CD8-positive, alpha-beta memory T cell (primary cell): ENCODE measurements at regions not wholly inside any gene's neighbourhood (a gene's known extent, or its start where the extent isn't known, plus 50 kb on each side); places are given as distances from the start of the nearest gene placed in this dataset.

Source experiments
- CTCF ChIA-PET: fragments of 350-600 bp; sonication (Branson Sonifier 250); formaldehyde crosslinking; loops from one replicate; lab custom pipeline; 2021; ENCODE audit warnings: antibody characterized with exemption; lab: Charles Lee
- POLR2A ChIA-PET: fragments of 350-600 bp; sonication (Branson Sonifier 250); formaldehyde crosslinking; loops from one replicate; lab custom pipeline; 2021; ENCODE audit warnings: antibody characterized with exemption; lab: Charles Lee
- DNase-seq, 5 donors: peaks; one replicate each; pipeline versions ENCODE4 v3.0.0 to v3.0.0-alpha.2; 2020 to 2022; ENCODE audit warnings: mixed read lengths in 1 of 5
- H3K27ac ChIP-seq: one replicate; pipeline ENCODE4 v1.7.0; 2013; ENCODE audit warnings: low read depth, mild to moderate bottlenecking, low read length, moderate library complexity
- H3K27me3 ChIP-seq: 2 replicates; pipeline ENCODE4 v1.7.0; 2013; ENCODE audit warnings: low read length, mild to moderate bottlenecking; ENCODE audit not compliant: insufficient read depth, poor library complexity, severe bottlenecking
- H3K36me3 ChIP-seq: 2 replicates; pipeline ENCODE4 v1.7.0; 2013; ENCODE audit warnings: mild to moderate bottlenecking, low read length, moderate library complexity; ENCODE audit not compliant: insufficient read depth
- H3K4me1 ChIP-seq: 2 replicates; pipeline ENCODE4 v1.7.0; 2013; ENCODE audit warnings: mild to moderate bottlenecking, low read length, moderate library complexity; ENCODE audit not compliant: insufficient read depth
- H3K4me3 ChIP-seq: 2 replicates; pipeline ENCODE4 v1.7.0; 2013; ENCODE audit warnings: mild to moderate bottlenecking, low read length
- H3K9me3 ChIP-seq: 2 replicates; pipeline ENCODE4 v1.7.0; 2013; ENCODE audit warnings: mild to moderate bottlenecking, low read length
- H3K27ac Mint-ChIP-seq, 8 donors: one replicate each; pipeline ENCODE4 v1.8.0; 2020 to 2021; ENCODE audit warnings: mixed read lengths in 8 of 8, mild to moderate bottlenecking in 6 of 8, inconsistent platforms in 3 of 8, moderate library complexity in 3 of 8
- H3K27me3 Mint-ChIP-seq, 2 donors: one replicate each; pipeline ENCODE4 v1.8.0; 2020 to 2021; ENCODE audit warnings: mixed read lengths in 2 of 2, mild to moderate bottlenecking in 1 of 2, moderate library complexity in 1 of 2
- H3K36me3 Mint-ChIP-seq, 3 donors: one replicate each; pipeline ENCODE4 v1.8.0; 2020 to 2021; ENCODE audit warnings: mixed read lengths in 3 of 3, inconsistent platforms in 1 of 3, mild to moderate bottlenecking in 1 of 3
- H3K4me1 Mint-ChIP-seq, 3 donors: one replicate each; pipeline ENCODE4 v1.8.0; 2020 to 2021; ENCODE audit warnings: mixed read lengths in 3 of 3, inconsistent platforms in 1 of 3, mild to moderate bottlenecking in 1 of 3
- H3K4me3 Mint-ChIP-seq, 7 donors: one replicate each; pipeline ENCODE4 v1.8.0; 2020 to 2021; ENCODE audit warnings: mixed read lengths in 7 of 7, mild to moderate bottlenecking in 6 of 7, moderate library complexity in 4 of 7, inconsistent platforms in 2 of 7
- H3K9me3 Mint-ChIP-seq, 5 donors: one replicate each; pipeline ENCODE4 v1.8.0; 2020 to 2022; ENCODE audit warnings: mixed read lengths in 5 of 5, mild to moderate bottlenecking in 3 of 5, moderate library complexity in 2 of 5, inconsistent platforms in 1 of 5

DNA sequence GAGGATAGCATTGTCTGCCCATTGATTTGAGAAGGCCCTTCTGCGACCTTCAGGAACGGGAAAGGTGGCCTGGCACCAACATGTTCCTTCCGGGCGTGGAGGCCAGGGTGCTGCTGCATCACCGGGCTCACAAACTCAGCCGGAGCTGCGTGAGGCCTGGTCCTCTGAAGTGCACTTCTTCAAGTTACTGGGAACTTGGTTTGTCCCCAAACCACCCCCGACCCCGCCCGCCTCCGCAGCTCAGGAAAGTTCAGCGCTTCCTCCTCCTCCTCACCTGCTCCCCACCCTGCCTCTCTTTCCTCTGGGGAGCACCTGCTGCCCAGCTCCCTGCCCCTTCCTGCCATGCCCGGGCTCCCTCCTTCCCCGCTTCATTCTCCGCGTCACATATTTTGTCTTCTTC, 116.0 kb upstream of the LRPAP1 start:
- Mint-ChIP-seq H3K36me3 (no peaks in the 10 kb centered on the region), H3K4me1 (no peaks in the 10 kb centered on the region), H3K4me3 (no peak overlapping the region), H3K27me3 (peaks cover 0 to 9% of the 10 kb centered on the region in 2 donors), H3K27ac (peak overlapping the region in 2 of 8 donors; percentile 65 to 84), H3K9me3 (no peaks in the 10 kb centered on the region)
- no peaks in the 10 kb centered on the region for H3K4me1 ChIP-seq
- ChIA-PET POLR2A (no interaction called here), CTCF (no interaction called here)
- H3K9me3 ChIP-seq: no peaks in the 10 kb centered on the region
- H3K27me3 ChIP-seq: no peaks in the 10 kb centered on the region
- H3K4me3 ChIP-seq: no peak overlapping the region
- H3K36me3 ChIP-seq: no peaks in the 10 kb centered on the region
- DNase-seq: no peak
- no peak overlapping the region for H3K27ac ChIP-seq

GRCh38 chr4:3647421-3647820, 115.2 kb upstream of the LRPAP1 start:
- Histone ChIP-seq H3K36me3 (no peaks in the 10 kb centered on the region), H3K27ac (no peak overlapping the region), H3K4me3 (no peak overlapping the region), H3K27me3 (no peaks in the 10 kb centered on the region), H3K9me3 (no peaks in the 10 kb centered on the region), H3K4me1 (no peaks in the 10 kb centered on the region)
- Mint-ChIP-seq H3K36me3 (no peaks in the 10 kb centered on the region), H3K4me1 (no peaks in the 10 kb centered on the region), H3K9me3 (no peaks in the 10 kb centered on the region), H3K27ac (no peak overlapping the region), H3K4me3 (no peak overlapping the region), H3K27me3 (peaks cover 0 to 9% of the 10 kb centered on the region in 2 donors)
- ChIA-PET POLR2A (no interaction called here), CTCF (no interaction called here)
- DNase-seq: no peak

DNA sequence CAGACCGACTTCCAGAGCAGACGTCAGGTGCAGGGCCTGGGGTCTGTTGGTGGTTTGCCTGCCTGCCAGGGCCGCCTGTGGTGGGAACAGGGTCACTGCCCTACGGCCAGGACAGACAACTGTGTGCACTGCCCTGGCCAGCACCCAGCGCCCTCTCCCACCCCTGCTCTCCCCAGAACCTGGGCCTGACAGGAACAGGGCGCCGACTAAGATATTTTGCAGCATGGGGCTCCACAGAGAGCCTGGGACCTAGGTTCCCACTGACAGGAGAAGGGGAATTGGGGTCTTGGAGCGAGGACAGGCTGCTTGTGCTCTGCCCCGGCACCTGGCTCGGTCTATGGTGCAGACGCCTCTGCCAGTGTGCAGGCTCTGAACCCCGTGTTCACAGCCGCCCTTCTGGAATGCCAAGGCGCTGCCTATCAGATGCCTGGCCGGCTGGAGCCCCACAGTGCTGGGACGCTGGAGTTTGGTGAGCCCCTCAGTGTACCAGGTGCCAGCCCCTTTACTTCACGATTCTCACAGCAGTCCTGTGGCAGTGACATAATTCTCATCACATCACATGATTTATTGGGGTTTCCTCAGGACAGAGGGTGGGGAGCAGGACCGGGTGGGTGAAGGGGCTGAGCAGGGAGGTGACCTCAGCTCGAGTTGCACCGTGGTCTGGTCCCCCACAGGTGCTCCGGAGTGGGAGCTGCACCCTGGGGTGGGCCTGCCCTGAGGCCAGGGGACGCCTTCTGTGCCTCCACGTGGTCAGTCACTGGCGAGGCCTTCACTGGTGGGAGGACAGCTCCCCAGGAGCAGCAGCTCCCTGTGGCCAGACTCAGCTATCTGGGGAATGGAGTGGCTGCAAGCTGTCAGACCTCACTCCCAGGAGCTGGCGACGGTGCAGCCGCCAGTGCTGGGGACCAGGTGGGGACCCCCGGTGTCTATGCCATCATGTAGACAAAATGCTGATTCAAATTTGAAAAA, 113.8 kb upstream of the LRPAP1 start:
- no peak overlapping the region for H3K27ac Mint-ChIP-seq
- DNase-seq: no peak
- Histone ChIP-seq H3K4me1 (no peaks in the 10 kb centered on the region), H3K9me3 (no peaks in the 10 kb centered on the region), H3K4me3 (no peak overlapping the region), H3K27ac (no peak overlapping the region), H3K36me3 (no peaks in the 10 kb centered on the region), H3K27me3 (no peaks in the 10 kb centered on the region)
- H3K27me3 Mint-ChIP-seq: peaks cover 0 to 5% of the 10 kb centered on the region in 2 donors
- POLR2A ChIA-PET: no interaction called here
- no peaks in the 10 kb centered on the region for H3K4me1 Mint-ChIP-seq
- H3K36me3 Mint-ChIP-seq: no peaks in the 10 kb centered on the region
- no peaks in the 10 kb centered on the region for H3K9me3 Mint-ChIP-seq
- CTCF ChIA-PET: no interaction called here
- H3K4me3 Mint-ChIP-seq: no peak overlapping the region

GRCh38 chr4:3644849-3645627, 112.8 kb upstream of the LRPAP1 start:
- Mint-ChIP-seq H3K4me1 (no peaks in the 10 kb centered on the region), H3K9me3 (no peaks in the 10 kb centered on the region), H3K4me3 (no peak overlapping the region), H3K36me3 (no peaks in the 10 kb centered on the region), H3K27me3 (peaks cover 0 to 7% of the 10 kb centered on the region in 2 donors), H3K27ac (no peak overlapping the region)
- Histone ChIP-seq H3K36me3 (no peaks in the 10 kb centered on the region), H3K27me3 (no peaks in the 10 kb centered on the region), H3K27ac (no peak overlapping the region), H3K4me3 (no peak overlapping the region), H3K9me3 (no peaks in the 10 kb centered on the region), H3K4me1 (no peaks in the 10 kb centered on the region)
- no peak for DNase-seq
- POLR2A ChIA-PET: no interaction called here
- CTCF ChIA-PET: no interaction called here

- H3K36me3 ChIP-seq: no peaks in the 10 kb centered on the region
- no peaks in the 10 kb centered on the region for H3K4me1 ChIP-seq
- DNase-seq: no peak
- Mint-ChIP-seq H3K4me1 (no peaks in the 10 kb centered on the region), H3K27me3 (peaks cover 4 to 5% of the 10 kb centered on the region in 2 donors), H3K27ac (no peak overlapping the region), H3K4me3 (no peak overlapping the region), H3K9me3 (no peaks in the 10 kb centered on the region), H3K36me3 (no peaks in the 10 kb centered on the region)
- H3K27me3 ChIP-seq: no peaks in the 10 kb centered on the region
- ChIA-PET CTCF (no interaction called here), POLR2A (no interaction called here)
- H3K4me3 ChIP-seq: no peak overlapping the region
- no peak overlapping the region for H3K27ac ChIP-seq
- no peaks in the 10 kb centered on the region for H3K9me3 ChIP-seq
Observed at GRCh38 chr4:3643518-3644433, 111.6 kb upstream of the LRPAP1 start.

- H3K27me3 ChIP-seq: no peaks in the 10 kb centered on the region
- Mint-ChIP-seq H3K36me3 (no peaks in the 10 kb centered on the region), H3K4me3 (no peak overlapping the region), H3K4me1 (no peaks in the 10 kb centered on the region), H3K27me3 (peaks cover 4 to 5% of the 10 kb centered on the region in 2 donors), H3K27ac (no peak overlapping the region), H3K9me3 (no peaks in the 10 kb centered on the region)
- no peak for DNase-seq
- H3K4me1 ChIP-seq: no peaks in the 10 kb centered on the region
- H3K36me3 ChIP-seq: no peaks in the 10 kb centered on the region
- H3K4me3 ChIP-seq: no peak overlapping the region
- no peaks in the 10 kb centered on the region for H3K9me3 ChIP-seq
- ChIA-PET CTCF (no interaction called here), POLR2A (no interaction called here)
- H3K27ac ChIP-seq: no peak overlapping the region
Observed at GRCh38 chr4:3642806-3643517, 110.7 kb upstream of the LRPAP1 start.

- no peak overlapping the region for H3K27ac ChIP-seq
- H3K4me3 ChIP-seq: no peak overlapping the region
- H3K4me1 ChIP-seq: no peaks in the 10 kb centered on the region
- H3K36me3 ChIP-seq: no peaks in the 10 kb centered on the region
- Mint-ChIP-seq H3K27me3 (peaks cover 4 to 5% of the 10 kb centered on the region in 2 donors), H3K4me3 (no peak overlapping the region), H3K4me1 (no peaks in the 10 kb centered on the region), H3K36me3 (no peaks in the 10 kb centered on the region), H3K27ac (no peak overlapping the region), H3K9me3 (no peaks in the 10 kb centered on the region)
- no peak for DNase-seq
- H3K27me3 ChIP-seq: no peaks in the 10 kb centered on the region
- H3K9me3 ChIP-seq: no peaks in the 10 kb centered on the region
- CTCF ChIA-PET: no interaction called here
- POLR2A ChIA-PET: no interaction called here
Observed at GRCh38 chr4:3642056-3642630, 109.9 kb upstream of the LRPAP1 start.
